Activated CD4-positive, CD25-positive, alpha-beta regulatory T cell treated with anti-CD3 and anti-CD28 coated beads, Interleukin-2, amount 50 U/mL, for 24 hours (primary cell): ENCODE measurements at regions not wholly inside any gene's neighbourhood (a gene's known extent, or its start where the extent isn't known, plus 50 kb on each side); places are given as distances from the start of the nearest gene placed in this dataset.

Source experiments
- ATAC-seq, 2 donors: fragments of 150-1000 bp; cut with Tn5 transposase; one replicate each; pipeline ENCODE4 v1.10.0; 2021; ENCODE audit warnings: mild to moderate bottlenecking in 1 of 2, moderate library complexity in 1 of 2

GRCh38 chr10:61842755-61843497 is 58.6 kb upstream of the ARID5B start:
- ATAC-seq, result no peak

- ATAC-seq, result no peak
Observed at GRCh38 chr10:61844116-61844822, 57.2 kb upstream of the ARID5B start.

- ATAC-seq, result no peak
Observed at GRCh38 chr10:61845196-61845949, 56.1 kb upstream of the ARID5B start.

GRCh38 chr10:61845950-61846268 is 55.6 kb upstream of the ARID5B start:
- no peak for ATAC-seq

DNA sequence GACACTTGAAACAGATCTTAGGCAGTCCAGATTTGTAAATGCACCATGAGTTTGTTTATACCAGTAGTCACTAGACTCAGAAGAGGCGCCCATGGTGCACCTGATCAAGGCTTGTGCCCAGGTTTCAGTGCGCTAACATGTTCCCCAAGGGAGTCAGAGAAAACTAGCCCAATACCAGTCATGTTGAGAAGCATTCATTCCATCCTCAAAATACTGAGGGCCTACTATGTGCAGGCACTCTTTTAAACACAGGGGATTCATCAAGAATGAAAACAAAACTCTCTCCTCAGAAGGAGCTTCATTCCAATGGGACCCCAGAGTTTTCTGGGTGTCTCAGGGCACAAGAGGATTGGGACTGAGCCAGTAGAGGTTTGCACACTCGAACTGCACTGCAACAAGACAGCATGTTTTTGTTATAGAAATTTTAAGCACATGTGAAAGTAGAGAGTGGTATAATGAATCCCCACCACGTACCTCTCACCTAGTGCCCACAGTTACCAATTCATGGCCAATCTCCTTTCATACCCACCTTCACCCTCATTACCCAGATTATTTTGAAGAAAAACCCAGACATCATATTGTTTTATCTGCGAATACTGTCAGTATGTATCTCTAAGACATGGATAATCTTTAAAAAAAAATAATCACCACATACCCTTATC is 55.0 kb upstream of the ARID5B start:
- no peak for ATAC-seq

DNA sequence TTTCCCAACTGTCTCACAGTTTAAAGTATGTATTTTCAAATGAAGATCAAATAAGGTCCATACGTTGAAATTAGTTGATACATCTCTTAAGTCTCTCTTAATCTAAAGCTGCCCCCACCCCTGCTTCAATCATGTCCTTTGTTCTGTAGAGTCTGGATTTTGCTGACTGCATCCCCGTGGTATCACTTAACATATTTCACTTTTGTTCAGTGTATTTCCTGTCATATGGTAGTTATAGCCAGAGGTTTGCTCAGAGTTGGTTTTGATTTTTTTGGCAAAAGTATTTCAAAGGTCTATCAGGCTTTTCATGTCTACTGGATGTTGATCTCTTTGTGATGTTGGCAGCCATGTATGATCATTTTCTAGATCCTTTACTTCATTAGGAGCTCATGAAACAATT is 54.4 kb upstream of the ARID5B start:
- no peak for ATAC-seq

- ATAC-seq, result no peak
Observed at GRCh38 chr10:61847640-61848039, 53.9 kb upstream of the ARID5B start.

DNA sequence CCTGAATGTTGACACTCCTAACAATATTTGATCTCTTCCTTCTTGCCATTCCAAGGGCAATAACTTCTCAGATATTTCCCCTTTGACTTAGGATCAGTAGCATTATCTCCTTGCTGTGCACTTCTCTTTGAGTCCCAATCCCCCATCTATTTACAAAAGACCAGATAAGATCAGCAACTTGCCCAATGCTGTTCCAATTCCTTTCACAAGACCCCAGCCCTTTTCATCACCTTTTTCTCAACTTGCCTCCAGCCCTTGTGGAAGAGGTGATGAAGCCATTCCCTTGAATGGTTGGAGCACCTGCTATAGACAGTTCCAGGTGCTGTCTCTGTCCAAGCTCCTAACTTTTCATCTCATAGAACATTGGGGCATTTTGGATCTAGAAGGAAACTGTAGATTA is 51.1 kb upstream of the ARID5B start:
- no peak for ATAC-seq
